WERI-Rb-1 (cell line): ENCODE measurements at regions not wholly inside any gene's neighbourhood (a gene's known extent, or its start where the extent isn't known, plus 50 kb on each side); places are given as distances from the start of the nearest gene placed in this dataset.

Experiments used
- DNase-seq: peaks from one replicate; pipeline ENCODE4 v3.0.0-alpha.2; 2020
- H3K27ac ChIP-seq: fragments of 250-450 bp; sonication (Bioruptor Pico); 2 replicates; pipeline ENCODE4 v1.5.1; 2020; ENCODE audit warnings: mild to moderate bottlenecking, moderate library complexity
- H3K27me3 ChIP-seq: fragments of 250-450 bp; sonication (Bioruptor Pico); 2 replicates; pipeline ENCODE4 v1.5.1; 2021; ENCODE audit warnings: mild to moderate bottlenecking, low read depth, moderate library complexity; ENCODE audit not compliant: insufficient read depth, severe bottlenecking
- H3K36me3 ChIP-seq: fragments of 250-450 bp; sonication (Bioruptor Pico); 2 replicates; pipeline ENCODE4 v1.5.1; 2020; ENCODE audit warnings: mild to moderate bottlenecking, moderate library complexity
- H3K4me3 ChIP-seq: 2 replicates; pipeline ENCODE4 v1.5.1; 2011; ENCODE audit warnings: low read depth, mild to moderate bottlenecking, control low read depth, low read length
- H3K9me3 ChIP-seq: fragments of 250-450 bp; sonication (Bioruptor Pico); 2 replicates; pipeline ENCODE4 v1.5.1; 2021; ENCODE audit warnings: mild to moderate bottlenecking, moderate library complexity; ENCODE audit not compliant: severe bottlenecking
- TF ChIP-seq, protein P1 (sequence below): IDR thresholded peaks from 2 replicates; pipeline ENCODE4 v1.5.1; 2011; ENCODE audit warnings: low read depth, mild to moderate bottlenecking, control low read depth, inconsistent platforms, low read length

DNA sequence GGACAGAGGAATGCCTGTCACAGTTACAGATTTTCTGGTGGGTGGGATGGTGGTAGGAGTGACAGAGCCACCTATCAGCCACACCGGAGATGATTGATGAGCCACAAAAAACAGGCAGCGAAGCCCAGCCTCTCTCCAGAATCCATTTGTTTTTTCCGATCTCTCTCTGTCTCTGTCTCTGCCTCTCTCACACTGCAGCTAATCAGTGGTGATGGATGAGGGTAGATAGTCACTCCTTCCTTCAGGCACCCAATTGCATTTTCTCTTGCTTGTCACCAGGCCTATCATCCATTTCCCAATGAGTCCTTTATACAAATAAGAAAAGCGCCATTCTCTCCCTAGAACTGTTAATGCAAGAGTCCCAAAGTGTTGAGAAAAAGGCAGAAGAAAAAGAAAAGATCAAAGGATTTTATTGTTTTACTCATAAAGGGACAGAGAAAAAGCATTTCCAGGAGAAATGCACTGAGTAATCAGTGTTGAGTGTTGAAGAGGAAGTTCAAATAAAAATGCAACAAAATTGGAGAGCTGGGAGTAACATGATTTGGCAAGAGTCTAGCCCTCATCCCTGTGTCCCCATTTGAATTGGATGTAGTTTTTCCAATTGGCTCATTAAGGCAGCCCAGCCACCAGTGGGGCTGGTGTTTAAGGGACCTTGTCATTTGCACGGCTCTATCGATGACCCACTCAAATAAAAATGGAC, 1089.3 kb downstream of the TUSC7 start:
- no peak for DNase-seq
- H3K27me3 ChIP-seq: peaks cover 58% of the 10 kb centered on the region
- no peaks in the 10 kb centered on the region for H3K36me3 ChIP-seq
- TF ChIP-seq, protein P1, sequence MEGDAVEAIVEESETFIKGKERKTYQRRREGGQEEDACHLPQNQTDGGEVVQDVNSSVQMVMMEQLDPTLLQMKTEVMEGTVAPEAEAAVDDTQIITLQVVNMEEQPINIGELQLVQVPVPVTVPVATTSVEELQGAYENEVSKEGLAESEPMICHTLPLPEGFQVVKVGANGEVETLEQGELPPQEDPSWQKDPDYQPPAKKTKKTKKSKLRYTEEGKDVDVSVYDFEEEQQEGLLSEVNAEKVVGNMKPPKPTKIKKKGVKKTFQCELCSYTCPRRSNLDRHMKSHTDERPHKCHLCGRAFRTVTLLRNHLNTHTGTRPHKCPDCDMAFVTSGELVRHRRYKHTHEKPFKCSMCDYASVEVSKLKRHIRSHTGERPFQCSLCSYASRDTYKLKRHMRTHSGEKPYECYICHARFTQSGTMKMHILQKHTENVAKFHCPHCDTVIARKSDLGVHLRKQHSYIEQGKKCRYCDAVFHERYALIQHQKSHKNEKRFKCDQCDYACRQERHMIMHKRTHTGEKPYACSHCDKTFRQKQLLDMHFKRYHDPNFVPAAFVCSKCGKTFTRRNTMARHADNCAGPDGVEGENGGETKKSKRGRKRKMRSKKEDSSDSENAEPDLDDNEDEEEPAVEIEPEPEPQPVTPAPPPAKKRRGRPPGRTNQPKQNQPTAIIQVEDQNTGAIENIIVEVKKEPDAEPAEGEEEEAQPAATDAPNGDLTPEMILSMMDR: no peak
- no peaks in the 10 kb centered on the region for H3K9me3 ChIP-seq
- no peak overlapping the region for H3K4me3 ChIP-seq
- H3K27ac ChIP-seq: no peak overlapping the region

DNA sequence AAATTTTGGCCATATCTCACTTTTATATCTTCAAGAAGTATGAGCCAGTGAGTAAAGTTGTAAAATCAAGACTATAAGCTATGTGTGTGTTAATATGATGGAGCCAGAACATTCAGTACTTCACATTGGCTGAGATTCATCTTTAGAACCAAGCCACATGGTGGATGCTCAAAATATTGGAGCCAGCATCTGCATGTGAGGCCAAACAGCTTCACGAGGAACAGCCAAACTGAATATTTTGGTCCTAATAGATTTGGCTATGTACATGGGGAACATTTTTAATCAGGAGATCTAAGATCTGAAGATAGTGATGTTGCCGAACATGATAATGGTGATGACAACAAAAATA, 1089.8 kb downstream of the TUSC7 start:
- H3K27ac ChIP-seq: no peak overlapping the region
- TF ChIP-seq, protein P1: no peak

DNA sequence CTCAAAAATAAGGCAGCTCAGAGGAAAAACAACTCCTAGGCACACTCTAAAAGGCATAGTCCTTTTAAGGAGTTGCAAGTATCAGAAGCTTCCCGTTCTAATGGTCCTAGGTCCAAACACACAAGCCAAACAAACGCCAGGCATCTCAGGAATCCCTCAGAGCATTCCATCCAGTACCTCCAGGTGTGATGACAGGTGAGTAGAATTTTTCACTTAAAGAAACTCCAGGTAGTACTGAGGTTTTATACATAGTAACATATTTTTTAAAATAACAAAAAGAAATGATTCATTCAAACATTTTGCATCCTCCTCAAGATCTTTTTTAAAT, 1092.3 kb downstream of the TUSC7 start:
- DNase-seq: no peak
- H3K9me3 ChIP-seq: no peaks in the 10 kb centered on the region
- TF ChIP-seq, protein P1: no peak
- no peaks in the 10 kb centered on the region for H3K36me3 ChIP-seq
- H3K27ac ChIP-seq: no peak overlapping the region
- H3K27me3 ChIP-seq: peaks cover 55% of the 10 kb centered on the region
- no peak overlapping the region for H3K4me3 ChIP-seq

More for the DNA sequence above, 1089.8 kb downstream of the TUSC7 start:
- H3K36me3 ChIP-seq: no peaks in the 10 kb centered on the region
- H3K27me3 ChIP-seq: peaks cover 56% of the 10 kb centered on the region
- no peak for DNase-seq
- H3K9me3 ChIP-seq: no peaks in the 10 kb centered on the region
- no peak overlapping the region for H3K4me3 ChIP-seq

DNA sequence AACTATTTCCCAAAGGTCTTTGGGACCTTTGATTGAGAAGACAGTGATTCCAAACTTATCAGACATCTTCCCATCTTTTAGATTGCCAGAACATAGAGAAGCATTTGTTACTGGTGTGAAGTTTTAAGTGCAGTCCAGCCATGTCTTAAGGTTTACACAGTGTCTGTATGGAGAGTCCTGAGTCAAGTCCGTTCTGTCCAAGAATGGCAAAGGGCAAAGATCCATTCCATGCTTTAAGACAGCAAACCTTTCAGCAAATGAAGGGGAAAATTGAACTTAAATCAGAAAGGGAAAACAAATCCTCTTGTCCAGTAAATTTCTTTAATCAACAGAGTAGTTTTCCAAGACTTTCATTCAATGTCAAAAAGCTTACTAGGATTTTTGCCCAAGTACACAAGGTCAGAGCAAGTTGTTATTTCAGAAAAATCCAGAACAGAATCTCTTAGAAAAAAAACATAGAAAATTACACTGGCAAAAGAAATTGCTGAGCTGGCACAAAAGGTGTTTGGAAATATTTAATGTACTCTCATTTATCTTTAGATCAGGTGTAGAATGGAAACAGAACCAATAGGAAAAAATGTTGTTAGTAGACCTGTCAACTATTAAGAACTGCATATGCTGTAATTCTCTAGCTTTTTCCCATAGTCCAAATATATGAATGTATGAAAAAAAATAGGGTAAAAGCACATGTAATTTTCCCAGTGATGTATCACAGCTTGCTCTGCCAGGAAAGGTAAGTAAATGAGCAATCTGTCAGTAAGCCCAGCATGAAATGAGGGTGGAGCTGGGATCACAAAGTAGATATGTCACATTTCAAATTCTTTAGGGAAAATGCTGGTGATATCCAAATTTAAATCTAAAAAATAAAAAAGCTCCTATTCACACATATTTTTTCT, 1099.9 kb downstream of the TUSC7 start:
- no peaks in the 10 kb centered on the region for H3K36me3 ChIP-seq
- TF ChIP-seq, protein P1: no peak
- DNase-seq: no peak
- H3K27ac ChIP-seq: no peak overlapping the region
- H3K4me3 ChIP-seq: no peak overlapping the region
- H3K9me3 ChIP-seq: no peaks in the 10 kb centered on the region
- peaks cover 25% of the 10 kb centered on the region for H3K27me3 ChIP-seq

DNA sequence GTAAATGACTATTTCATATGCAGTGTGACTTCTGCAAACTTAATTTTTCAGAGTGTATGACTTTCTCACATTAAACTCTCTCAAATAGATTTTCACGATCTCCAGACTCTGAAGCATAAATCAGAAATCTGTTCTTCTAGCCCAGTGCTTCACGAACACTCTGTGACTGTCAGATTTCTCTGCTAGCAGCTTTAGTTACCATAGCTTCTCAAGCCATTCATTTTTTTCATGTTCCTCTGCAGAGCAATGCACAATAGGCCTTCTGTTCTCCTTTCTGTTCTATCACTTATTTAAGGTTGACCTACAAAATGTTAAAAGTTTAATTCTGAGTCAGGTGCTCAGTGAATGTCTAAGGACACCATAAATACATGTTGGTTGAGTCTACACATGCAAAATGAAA, 1102.2 kb downstream of the TUSC7 start:
- TF ChIP-seq, protein P1: no peak
- Histone ChIP-seq H3K27ac (no peak overlapping the region), H3K9me3 (no peaks in the 10 kb centered on the region), H3K27me3 (peaks cover 20% of the 10 kb centered on the region), H3K4me3 (no peak overlapping the region), H3K36me3 (no peaks in the 10 kb centered on the region)
- DNase-seq: no peak
